GM12865 (cell line): ENCODE measurements at regions not wholly inside any gene's neighbourhood (a gene's known extent, or its start where the extent isn't known, plus 50 kb on each side); places are given as distances from the start of the nearest gene placed in this dataset.
"Not testable (repeated sequence)": the region's sequence is repeated elsewhere in the genome, so short reads cannot be mapped to it uniquely, and the experiment has no call there.

Experiments used
- DNase-seq: peaks from one replicate; pipeline ENCODE4 v3.0.0; 2010; ENCODE audit warnings: low read depth
- H3K4me3 ChIP-seq: 2 replicates; pipeline ENCODE4 v1.5.1; 2011; ENCODE audit warnings: mild to moderate bottlenecking, low read depth, low read length, control low read depth
- TF ChIP-seq, protein P1 (sequence below): IDR thresholded peaks from 2 replicates; pipeline ENCODE4 v1.5.1; 2011; ENCODE audit warnings: low read length, control low read depth, low read depth, inconsistent platforms; ENCODE audit not compliant: insufficient read depth; ENCODE audit errors: missing control alignments

DNA sequence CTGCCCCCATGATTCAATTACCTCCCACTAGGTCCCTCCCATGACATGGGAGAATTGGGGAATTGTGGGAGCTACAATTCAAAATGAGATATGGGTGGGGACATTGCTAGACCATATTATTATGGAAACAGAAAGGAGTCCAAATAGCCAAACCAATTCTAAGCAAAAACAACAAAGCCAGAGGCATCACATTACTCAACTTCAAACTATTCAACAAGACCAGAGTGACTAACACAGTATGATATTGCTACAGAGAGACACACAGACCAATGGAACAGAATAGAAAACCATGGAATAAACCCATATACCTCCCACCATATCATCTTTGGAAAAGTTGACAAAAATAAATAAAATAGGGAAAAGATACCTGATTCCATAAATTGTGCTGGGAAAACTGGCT, 710.5 kb upstream of the CDH9 start:
- TF ChIP-seq, protein P1, sequence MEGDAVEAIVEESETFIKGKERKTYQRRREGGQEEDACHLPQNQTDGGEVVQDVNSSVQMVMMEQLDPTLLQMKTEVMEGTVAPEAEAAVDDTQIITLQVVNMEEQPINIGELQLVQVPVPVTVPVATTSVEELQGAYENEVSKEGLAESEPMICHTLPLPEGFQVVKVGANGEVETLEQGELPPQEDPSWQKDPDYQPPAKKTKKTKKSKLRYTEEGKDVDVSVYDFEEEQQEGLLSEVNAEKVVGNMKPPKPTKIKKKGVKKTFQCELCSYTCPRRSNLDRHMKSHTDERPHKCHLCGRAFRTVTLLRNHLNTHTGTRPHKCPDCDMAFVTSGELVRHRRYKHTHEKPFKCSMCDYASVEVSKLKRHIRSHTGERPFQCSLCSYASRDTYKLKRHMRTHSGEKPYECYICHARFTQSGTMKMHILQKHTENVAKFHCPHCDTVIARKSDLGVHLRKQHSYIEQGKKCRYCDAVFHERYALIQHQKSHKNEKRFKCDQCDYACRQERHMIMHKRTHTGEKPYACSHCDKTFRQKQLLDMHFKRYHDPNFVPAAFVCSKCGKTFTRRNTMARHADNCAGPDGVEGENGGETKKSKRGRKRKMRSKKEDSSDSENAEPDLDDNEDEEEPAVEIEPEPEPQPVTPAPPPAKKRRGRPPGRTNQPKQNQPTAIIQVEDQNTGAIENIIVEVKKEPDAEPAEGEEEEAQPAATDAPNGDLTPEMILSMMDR = no peak
- DNase-seq = no peak
- H3K4me3 ChIP-seq = no peak overlapping the region

DNA sequence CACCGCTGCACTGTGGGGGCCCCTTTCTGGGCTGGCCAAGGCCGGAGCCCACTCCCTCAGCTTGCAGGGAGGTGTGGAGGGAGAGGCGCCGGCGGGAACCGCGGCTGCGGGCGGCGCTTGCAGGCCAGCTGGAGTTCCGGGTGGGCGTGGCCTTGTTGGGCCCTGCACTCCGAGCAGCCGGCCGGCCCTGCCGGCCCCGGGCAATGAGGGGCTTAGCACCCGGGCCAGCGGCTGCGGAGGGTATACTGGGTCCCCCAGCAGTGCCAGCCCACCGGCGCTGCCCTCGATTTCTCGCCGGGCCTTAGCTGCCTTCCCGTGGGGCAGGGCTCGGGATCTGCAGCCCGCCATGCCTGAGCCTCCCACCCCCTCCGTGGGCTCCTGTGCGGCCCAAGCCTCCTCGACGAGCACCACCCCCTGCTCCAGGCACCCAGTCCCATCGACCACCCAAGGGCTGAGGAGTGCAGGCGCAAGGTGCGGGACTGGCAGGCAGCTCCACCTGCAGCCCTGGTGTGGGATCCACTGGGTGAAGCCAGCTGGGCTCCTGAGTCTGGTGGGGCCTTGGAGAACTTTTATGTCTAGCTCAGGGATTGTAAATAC, 705.1 kb upstream of the CDH9 start:
- DNase-seq, H3K4me3 ChIP-seq: not testable (repeated sequence)

DNA sequence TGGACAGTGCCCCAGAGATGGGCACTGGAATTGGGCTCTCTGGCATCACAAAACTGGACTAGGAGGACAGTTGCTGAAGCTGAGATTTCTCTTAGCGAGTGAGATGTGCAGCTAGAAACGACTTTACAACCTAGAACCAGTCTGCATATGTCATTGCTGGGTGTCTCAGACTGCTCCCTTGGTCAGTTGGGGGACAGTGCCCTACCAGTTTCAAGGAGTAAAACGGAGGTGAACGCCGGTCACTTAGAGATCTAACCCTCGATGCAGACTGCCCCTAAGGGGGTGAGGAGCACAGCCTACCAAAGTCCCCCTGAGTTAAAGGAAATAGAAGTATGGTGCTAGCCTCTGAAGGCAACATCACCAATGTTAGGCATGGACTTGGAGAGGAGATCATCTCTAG, 704.4 kb upstream of the CDH9 start:
- no peak for DNase-seq
- no peak overlapping the region for H3K4me3 ChIP-seq
- TF ChIP-seq, protein P1 = no peak

DNA sequence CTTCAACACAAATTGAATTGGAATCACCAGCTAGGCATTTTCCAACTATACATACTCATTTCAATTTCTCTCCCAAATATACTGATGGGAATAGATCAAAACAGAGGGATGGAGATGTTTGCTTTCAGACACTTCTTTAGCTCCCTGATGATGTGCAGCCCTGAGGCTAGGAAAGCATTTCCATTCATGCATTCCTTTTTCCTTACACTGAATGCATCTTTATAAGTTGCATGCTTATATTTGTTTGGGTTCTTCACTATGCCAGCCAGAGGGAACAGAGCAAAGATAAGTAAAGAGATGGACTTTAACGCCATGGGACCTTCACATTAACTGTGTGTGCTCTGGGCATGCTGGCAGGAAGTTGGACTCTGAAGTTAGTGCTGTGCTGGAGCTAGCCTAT, 696.5 kb upstream of the CDH9 start:
- TF ChIP-seq, protein P1 = no peak

DNA sequence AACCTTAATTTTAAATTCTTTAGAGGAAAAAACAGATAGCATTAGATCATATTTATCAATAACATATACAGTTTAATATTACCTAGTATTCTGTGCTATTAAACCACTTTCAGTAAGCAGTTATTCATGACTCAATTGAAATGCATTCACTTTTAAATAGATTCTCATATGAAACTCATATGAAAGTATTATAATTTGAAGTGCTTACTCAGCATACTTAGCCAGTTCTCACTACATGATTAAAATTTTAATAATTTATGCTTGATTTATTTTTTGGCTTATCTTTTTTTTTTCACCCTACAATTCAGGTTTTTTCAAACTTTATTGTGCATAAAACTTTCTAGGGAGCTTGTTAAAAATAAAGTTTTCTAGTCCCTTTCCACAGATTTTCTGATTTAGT, 694.9 kb upstream of the CDH9 start:
- DNase-seq = no peak
- TF ChIP-seq, protein P1 = no peak
- H3K4me3 ChIP-seq = no peak overlapping the region

More for the DNA sequence above, 696.5 kb upstream of the CDH9 start:
- DNase-seq = no peak
- no peak overlapping the region for H3K4me3 ChIP-seq

DNA sequence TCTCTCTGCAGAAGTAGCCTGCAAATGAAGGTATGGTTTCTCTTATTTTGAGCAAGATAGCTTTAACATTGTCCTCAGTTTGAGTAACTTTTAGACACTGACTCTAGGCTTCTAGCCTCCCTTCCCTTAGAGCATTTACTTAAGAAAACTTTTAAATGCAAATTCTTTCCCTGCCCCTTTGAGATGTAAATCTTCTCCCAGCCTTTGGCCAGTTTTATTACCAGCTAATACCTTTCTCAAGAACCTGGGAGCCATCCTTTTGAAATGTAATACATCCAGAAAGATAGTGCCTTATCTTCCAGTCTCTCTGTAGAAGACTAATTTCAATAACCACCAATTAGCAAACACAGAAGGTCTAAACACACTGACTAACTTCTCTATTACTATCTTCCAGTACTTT, 688.9 kb upstream of the CDH9 start:
- no peak for DNase-seq
- H3K4me3 ChIP-seq = no peak overlapping the region

DNA sequence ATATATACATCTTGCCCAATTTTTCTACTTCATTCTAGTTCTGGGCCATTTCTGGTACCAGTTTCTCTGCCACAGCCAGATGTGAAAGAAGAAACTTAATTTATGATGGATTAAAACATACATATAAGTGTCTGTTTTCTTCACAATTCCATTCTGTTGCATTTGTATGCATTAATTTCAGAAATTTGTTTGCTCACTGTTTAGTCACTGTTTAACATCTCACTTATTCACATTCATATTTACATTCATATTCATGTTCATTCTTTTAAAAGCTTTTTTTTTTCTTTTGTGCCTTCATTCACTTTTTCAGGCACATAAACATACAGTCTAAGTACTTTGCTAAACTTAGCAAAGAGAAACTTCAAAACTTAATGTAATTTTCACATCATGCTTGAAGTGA, 684.0 kb upstream of the CDH9 start:
- DNase-seq = no peak
- H3K4me3 ChIP-seq = no peak overlapping the region
- TF ChIP-seq, protein P1 = no peak

More for the DNA sequence above, 688.9 kb upstream of the CDH9 start:
- TF ChIP-seq, protein P1 = no peak
